HG02588 (cell line): ENCODE measurements at regions not wholly inside any gene's neighbourhood (a gene's known extent, or its start where the extent isn't known, plus 50 kb on each side); places are given as distances from the start of the nearest gene placed in this dataset.
"Not testable (repeated sequence)": the region's sequence is repeated elsewhere in the genome, so short reads cannot be mapped to it uniquely, and the experiment has no call there.

Experiments
- ATAC-seq: cut with Tn5 transposase; IDR thresholded peaks from one replicate; pipeline ENCODE4 v1.9.1; 2021; ENCODE audit warnings: mild to moderate bottlenecking, moderate library complexity; ENCODE audit not compliant: unreplicated experiment

- ATAC-seq, result no peak
These were observed 1291.0 kb upstream of the CNTN5 start for GRCh38 chr11:97729546-97730272.

- ATAC-seq, result no peak
These were observed 1288.6 kb upstream of the CNTN5 start for GRCh38 chr11:97732011-97732632.

DNA sequence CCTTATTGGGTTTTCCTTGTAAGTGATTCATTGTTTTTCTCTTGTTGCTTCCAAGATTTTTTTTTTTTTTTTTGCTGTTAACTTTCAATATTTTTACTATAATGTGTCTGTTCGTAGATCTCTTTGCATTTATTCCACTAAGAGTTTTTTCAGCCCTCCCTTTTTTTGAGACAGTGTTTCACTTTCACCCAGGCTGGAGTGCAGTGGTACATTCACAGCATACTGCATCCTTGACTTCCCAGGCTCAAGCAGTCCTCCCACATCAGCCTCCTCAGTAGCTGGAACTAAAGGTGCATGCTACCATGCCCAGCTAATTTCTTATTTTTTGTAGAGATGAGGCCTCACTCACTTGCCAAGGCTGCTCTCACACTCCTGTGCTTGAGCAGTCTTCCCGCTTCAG lies 1282.0 kb upstream of the CNTN5 start:
- no peak for ATAC-seq

DNA sequence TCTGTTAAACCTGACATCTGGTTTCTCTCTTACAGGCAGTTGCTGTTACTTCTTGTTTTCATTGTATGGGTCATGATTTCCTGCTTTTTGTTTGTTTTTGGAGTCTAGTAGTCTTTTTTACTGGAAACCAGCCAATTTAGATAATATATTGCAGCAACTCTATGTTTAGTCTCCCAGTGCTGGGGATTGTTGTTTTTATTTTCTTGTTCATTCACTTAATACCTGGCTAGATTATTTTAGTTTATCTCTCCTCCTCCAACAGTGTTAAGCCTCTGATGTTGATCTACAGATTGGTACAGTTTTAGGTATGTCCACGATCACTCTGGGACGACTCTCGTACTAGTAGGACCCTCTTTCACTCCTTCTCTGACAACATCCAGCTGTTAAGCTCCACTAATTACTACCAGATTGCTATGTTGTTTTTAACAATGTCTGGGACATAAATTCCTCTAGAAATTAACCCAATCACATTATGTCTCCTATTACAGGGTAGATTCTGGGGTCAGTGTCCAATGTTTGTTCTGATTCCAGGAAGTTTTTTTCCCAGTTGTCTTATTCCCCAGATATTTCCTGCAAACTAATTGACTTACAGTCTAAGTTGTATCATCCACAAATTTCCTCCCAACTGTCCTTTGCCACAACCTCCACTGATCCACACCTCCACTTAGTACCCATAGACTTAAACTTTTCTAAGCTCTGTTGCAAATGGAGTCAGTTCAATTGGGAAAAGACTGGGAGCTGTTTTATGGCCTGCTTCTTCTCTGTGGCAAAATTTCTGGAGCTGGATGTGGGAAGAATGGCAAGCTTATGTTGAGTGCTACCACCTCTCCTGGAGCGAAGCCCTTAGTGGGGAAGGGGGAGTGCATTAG lies 1280.6 kb upstream of the CNTN5 start:
- ATAC-seq, result no peak

- ATAC-seq, result no peak
These were observed 1280.0 kb upstream of the CNTN5 start for GRCh38 chr11:97740801-97741151.

DNA sequence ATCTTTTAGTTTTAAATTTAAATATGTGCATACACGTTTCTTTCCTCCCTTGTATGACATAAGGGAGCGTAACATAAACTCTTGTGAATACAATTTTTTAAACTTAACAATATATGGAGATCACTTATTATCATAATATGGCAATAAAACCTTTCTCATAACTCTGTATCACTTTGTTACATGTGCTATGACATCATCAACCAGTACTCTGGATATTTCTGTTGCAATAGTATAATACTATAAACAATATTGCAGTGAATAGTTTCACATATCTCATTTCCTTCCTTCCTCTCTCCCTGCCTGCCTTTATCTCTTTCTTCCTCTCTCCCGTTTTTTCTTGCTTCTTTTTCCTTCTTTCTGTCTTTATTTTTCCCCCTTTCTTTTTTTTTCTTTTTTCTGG lies 1278.0 kb upstream of the CNTN5 start:
- no peak for ATAC-seq

- no peak for ATAC-seq
These were observed 1277.5 kb upstream of the CNTN5 start for GRCh38 chr11:97743205-97743742.

DNA sequence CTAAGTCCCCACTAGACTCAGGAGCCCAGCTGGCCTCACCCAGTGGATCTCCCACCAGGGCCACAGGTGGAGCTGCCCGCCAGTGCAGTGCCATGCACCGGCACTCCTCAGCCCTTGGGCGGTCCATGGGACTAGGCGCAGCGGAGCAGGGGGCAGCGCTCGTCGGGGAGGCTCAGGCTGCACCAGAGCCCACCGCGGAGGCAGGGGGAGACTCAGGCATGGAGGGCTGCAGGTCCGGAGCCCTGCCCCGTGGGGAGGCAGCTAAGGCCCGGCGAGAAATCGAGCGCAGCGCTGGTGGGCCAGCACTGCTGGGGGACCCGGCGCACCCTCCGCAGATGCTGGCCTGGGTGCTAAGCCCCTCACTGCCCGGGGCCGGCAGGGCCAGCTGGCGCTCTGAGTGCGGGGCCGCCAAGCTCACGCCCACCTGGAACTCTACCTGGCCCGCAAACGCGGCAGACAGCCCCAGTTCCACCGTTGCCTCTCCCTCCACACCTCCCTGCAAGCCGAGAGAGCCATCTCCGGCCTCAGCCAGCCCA lies 1275.2 kb upstream of the CNTN5 start:
- ATAC-seq, result no peak

GRCh38 chr11:97746818-97747217 lies 1273.9 kb upstream of the CNTN5 start:
- ATAC-seq, result no peak

DNA sequence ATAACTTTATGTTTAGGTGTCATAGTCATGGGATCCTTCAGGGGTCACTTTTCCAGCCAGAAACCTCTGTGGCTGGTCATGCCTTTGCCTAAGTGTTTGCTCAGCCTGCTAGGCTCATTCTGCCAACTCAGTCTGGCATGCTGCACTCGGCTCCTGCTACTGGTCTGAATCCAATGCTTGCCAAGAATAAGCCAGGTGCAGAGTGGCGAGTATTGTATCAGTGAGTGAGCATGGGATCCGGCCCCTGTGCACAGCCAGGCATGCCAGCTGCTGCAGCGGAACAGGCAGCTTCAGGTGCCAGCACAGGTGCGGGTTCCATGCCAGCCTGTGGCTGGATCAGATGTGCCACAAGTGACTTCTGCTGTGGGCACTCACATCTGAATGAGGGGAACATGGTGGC lies 1269.3 kb upstream of the CNTN5 start:
- no peak for ATAC-seq

DNA sequence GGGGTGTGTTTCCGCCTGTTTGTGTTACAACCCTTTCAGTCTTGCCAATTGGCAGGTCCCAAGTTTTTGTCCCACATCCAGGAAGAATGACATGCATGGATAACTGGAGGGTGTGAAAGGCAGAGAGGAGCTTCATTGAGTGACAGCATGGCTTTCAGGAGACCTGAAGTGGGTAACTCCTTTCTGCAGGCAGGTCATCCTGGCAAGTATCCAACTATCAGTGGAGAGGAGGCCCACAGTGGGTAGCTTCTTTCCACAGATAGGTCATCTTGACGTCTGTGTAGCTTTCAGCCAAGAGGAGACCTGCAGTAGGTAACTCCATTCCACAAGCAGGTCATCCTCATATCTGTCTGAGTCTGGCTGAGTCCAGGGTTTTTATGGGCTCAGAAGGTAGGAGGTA lies 1268.8 kb upstream of the CNTN5 start:
- no peak for ATAC-seq

DNA sequence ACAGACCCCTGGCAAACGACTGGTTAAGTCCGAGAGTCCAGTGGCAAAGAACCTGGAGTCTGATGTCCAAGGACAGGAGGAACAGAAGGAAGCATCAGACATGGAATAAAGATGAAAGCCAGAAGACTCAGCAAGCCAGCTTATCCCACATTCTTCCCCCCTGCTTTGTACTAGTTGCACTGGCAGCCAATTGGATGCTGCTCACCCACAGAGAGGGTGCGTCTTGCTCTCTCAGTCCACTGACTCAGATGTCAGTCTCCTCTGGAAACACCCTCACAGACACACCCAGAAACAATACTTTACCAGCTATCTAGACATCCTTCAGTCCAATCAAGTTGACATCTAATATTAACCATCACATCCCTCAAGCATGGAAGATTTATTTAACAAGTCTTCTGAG lies 1265.8 kb upstream of the CNTN5 start:
- no peak for ATAC-seq

DNA sequence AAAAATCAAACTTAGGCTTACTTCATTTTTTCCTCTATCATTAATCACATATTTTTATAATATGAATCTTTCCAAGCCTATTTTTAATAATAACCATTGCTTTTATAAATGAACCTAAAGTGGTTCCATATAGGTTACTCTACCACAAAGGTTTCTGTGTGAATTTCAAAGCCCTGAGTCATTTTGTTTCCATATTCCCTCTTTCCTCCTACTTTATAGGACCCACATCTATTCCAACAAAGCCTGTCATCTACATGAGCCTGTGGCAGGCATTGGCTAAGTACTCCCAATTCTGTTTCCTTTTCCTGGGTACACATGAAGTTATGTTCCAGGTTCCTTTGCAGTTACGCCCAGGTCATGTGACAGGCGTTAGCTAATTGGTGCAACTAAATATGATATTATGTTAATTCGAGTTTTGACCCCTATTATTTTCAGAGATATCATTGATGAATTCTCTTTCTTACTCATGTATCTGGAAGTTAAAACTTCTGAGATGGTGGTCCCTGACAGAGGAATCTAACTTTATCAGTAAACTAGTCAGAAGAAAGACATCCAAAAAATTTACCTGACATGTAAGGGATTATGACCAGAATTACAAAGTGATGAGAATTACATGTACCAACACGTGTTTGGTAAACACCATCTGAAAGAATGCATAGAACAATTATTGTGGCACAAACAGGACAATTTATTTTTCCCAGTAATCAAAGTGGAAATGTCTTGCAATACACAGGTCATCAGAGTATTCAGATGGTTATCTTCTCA lies 1264.0 kb upstream of the CNTN5 start:
- ATAC-seq, result no peak

- ATAC-seq, result no peak
These were observed 1259.6 kb upstream of the CNTN5 start for GRCh38 chr11:97761175-97761574.

GRCh38 chr11:97764193-97764592 lies 1256.6 kb upstream of the CNTN5 start:
- ATAC-seq, result no peak

DNA sequence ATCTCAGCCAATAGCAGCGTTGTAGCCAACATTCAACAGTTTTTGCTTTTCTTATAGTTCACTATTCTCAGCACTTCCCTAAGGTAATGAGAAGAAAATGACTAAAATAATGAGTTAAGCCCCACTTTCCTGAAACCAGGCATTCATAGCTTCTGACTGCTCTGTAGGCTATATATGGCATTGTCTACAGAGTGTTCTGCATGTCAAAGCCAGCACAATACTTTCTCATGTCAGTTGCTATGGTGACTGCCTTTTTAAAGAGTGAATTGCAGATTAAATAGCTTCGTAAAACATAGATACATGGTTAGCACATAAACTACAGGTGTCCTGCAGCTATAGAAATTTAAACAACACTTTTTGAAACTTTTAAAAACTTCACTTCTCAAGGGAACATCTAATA lies 1256.1 kb upstream of the CNTN5 start:
- ATAC-seq, result no peak

DNA sequence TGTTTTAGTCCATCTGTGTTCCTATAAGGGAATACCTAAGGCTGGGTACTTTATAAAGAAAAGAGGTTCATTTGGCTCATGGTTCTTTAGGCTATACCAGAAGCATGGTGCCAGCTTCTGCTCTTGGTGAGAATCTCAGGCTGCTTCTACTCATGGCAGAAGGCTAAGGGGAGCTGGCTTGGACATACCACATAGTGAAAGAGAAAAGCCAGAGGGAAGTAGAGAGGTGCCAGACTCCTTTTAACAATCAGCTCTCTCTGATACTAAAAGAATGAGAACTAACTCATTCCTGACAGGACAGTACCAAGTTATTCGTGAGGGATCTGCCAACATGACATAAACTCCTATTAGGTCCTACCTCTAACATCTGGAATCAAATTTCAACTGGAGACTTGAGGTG lies 1250.2 kb upstream of the CNTN5 start:
- ATAC-seq, result no peak

DNA sequence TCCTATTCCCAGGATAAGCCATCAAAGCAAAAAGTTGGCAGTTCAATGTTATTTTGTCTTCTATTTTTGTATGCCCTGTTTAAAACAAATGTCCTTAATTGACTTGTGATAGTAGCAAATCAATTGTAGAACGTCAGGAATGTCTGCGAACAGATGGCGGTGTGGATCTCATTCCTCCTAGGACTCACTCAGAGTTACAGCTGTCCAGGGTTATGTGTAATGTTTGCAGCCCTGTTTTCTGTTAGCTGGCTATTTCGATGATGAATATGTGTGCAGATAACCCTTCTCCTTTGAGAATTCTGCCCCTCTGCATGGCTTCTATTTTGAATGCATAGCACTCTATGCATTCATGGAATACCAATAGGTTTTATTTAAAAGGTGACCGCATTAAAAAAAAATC lies 1248.0 kb upstream of the CNTN5 start:
- no peak for ATAC-seq

DNA sequence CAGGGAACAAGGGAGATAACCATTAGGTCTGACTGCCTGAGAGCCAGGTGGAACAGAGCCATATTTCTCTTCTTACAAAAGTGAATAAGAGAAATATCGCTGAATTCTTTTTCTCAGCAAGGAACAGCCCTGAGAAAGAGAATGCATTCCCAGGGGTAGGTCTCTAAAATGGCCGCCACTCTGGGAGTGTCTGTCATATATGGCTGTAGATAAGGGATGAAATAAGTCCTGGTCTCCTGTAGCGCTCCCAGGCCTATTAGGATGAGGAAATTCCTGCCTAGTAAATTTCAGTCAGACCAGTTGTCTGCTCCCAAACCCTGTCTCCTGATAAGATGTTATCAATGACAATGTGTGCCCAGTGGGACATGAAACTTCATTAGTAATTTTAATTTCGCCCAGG lies 1236.4 kb upstream of the CNTN5 start:
- ATAC-seq, result not testable (repeated sequence)

DNA sequence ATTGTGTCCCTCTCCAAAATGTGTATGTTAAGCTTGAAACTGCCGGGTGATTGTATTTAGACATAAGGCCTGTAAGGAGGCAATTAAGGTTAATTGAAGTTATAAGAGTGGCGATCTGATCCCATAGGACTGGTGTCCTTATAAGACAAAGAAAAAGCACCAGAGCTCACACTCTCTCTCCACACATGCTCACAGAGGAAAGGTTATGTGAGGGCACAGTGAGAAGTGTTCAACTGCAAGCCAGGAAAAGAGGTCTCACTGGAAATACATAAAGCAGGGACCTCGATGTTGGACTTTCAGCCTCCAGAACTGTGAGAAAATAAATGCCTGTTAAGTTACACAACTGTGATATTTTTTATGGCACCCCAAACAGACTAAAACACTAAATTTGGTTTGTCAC lies 1233.8 kb upstream of the CNTN5 start:
- no peak for ATAC-seq

- ATAC-seq, result no peak
These were observed 1225.9 kb upstream of the CNTN5 start for GRCh38 chr11:97794876-97795275.
